Adrenal gland (tissue), 9 donors: ENCODE measurements at regions not wholly inside any gene's neighbourhood (a gene's known extent, or its start where the extent isn't known, plus 50 kb on each side); places are given as distances from the start of the nearest gene placed in this dataset.

ENCODE experiments used
- DNase-seq, 7 donors: peaks; one replicate each; pipeline ENCODE4 v3.0.0-alpha.2; 2019 to 2020
- H3K27ac ChIP-seq, 5 donors: fragments of 200-600 bp; sonication (generic) in 4 of 5; 1 replicate in 3 of 5; 2 replicates in 2 of 5; pipeline versions ENCODE4 v1.5.1 to v1.8.0; 2016 to 2020; ENCODE audit warnings: mild to moderate bottlenecking in 1 of 5
- H3K27me3 ChIP-seq: fragments of 200-600 bp; 2 replicates; pipeline ENCODE4 v1.8.0; 2021
- H3K36me3 ChIP-seq, 2 donors: fragments of 200-600 bp; replicated peaks in 1 of 2; 1 replicate in 1 of 2; 2 replicates in 1 of 2; pipeline versions ENCODE4 v1.5.1 to v1.8.0; 2018 to 2022
- H3K4me1 ChIP-seq, 2 donors: fragments of 200-600 bp; replicated peaks in 1 of 2; 1 replicate in 1 of 2; 2 replicates in 1 of 2; pipeline versions ENCODE4 v1.5.1 to v1.8.0; 2018 to 2021
- H3K4me3 ChIP-seq, 4 donors: fragments of 200-600 bp; sonication (generic) in 3 of 4; one replicate each; pipeline ENCODE4 v1.5.1; 2016 to 2018
- H3K9me3 ChIP-seq, 3 donors: fragments of 200-600 bp; sonication (generic) in 1 of 3; replicated peaks in 1 of 3; 1 replicate in 2 of 3; 2 replicates in 1 of 3; pipeline versions ENCODE4 v1.5.1 to v1.8.0; 2016 to 2021
- CTCF ChIP-seq, 6 experiments: fragments of 450-650 bp in 4 of 6; fragments of 200-600 bp in 2 of 6; sonication (generic) in 1 of 6; IDR thresholded peaks; 1 replicate in 5 of 6; 2 replicates in 1 of 6; pipeline versions ENCODE4 v1.5.1 to v1.8.0; 2016 to 2021; ENCODE audit warnings: antibody characterized with exemption in 6 of 6, mild to moderate bottlenecking in 2 of 6, moderate library complexity in 1 of 6
- POLR2A ChIP-seq, 2 donors: fragments of 450-650 bp; IDR thresholded peaks; one replicate each; pipeline ENCODE4 v1.6.1; 2017; ENCODE audit warnings: antibody characterized with exemption in 2 of 2, mild to moderate bottlenecking in 2 of 2, moderate library complexity in 1 of 2
- WGBS, 4 donors: extraction: QIAGEN DNeasy Blood & Tissue Kit in 2 of 4; methylation state at CpG; one replicate each; pipeline versions ENCODE4 v1.1.5 to v1.1.7; 2013 to 2017; 5-methylcytosine and 5-hydroxymethylcytosine counted together
- intact Hi-C, 2 donors: fragments of 100-400 bp; cut with DNase I; formaldehyde crosslinking; loops; one replicate each; pipeline versions ENCODE4 v1.14.1 to v1.15.0; 2022 to 2023
- donor health status: healthy with polysubstance abuse.
- donor health status: Bipolar disorder and iron deficiency.
- donor health status: DM: yes; HTN: yes; CAD: no.
- donor health status: DM: no; HTN: no; CAD: no.
- donor health status: DM: no; HTN: no; CAD: no.

- H3K36me3 ChIP-seq, result no peaks in the 10 kb centered on the region
- no peaks in the 10 kb centered on the region for H3K27me3 ChIP-seq
- 91 to 93% (median 91%) methylated on average over 1 of the region's 1 CpG for WGBS, 4 donors
- intact Hi-C loops, result no loop called here
- no peaks in the 10 kb centered on the region for H3K4me1 ChIP-seq
- no peak overlapping the region for H3K4me3 ChIP-seq
- TF ChIP-seq CTCF (IDR thresholded peaks at IDR 0.05), result no peak
- no peak for TF ChIP-seq POLR2A (IDR thresholded peaks at IDR 0.05)
- no peak overlapping the region for H3K27ac ChIP-seq
- H3K9me3 ChIP-seq, result no peaks in the 10 kb centered on the region
- no peak for DNase-seq
Measured at GRCh38 chr13:67481445-67481844, 251.3 kb upstream of the PCDH9 start.

- 86 to 89% (median 88%) methylated on average over 3 of the region's 3 CpGs for WGBS, 4 donors
- Histone ChIP-seq H3K4me3 (no peak overlapping the region), H3K4me1 (no peaks in the 10 kb centered on the region), H3K27ac (no peak overlapping the region), H3K36me3 (no peaks in the 10 kb centered on the region), H3K9me3 (no peaks in the 10 kb centered on the region), H3K27me3 (no peaks in the 10 kb centered on the region)
- intact Hi-C loops, result no loop called here
- no peak for DNase-seq
- TF ChIP-seq POLR2A (IDR thresholded peaks at IDR 0.05) (no peak), CTCF (IDR thresholded peaks at IDR 0.05) (no peak)
Measured at GRCh38 chr13:67474115-67474514, 244.0 kb upstream of the PCDH9 start.

GRCh38 chr13:67469623-67470022 is 239.5 kb upstream of the PCDH9 start:
- Histone ChIP-seq H3K27me3 (no peaks in the 10 kb centered on the region), H3K36me3 (no peaks in the 10 kb centered on the region), H3K27ac (no peak overlapping the region), H3K9me3 (no peaks in the 10 kb centered on the region), H3K4me1 (no peaks in the 10 kb centered on the region), H3K4me3 (no peak overlapping the region)
- TF ChIP-seq CTCF (IDR thresholded peaks at IDR 0.05) (no peak), POLR2A (IDR thresholded peaks at IDR 0.05) (no peak)
- no peak for DNase-seq
- 81 to 89% (median 85%) methylated on average over 3 of the region's 3 CpGs for WGBS, 4 donors
- intact Hi-C loops, result no loop called here

- TF ChIP-seq CTCF (IDR thresholded peaks at IDR 0.05), result no peak
- no peak for TF ChIP-seq POLR2A (IDR thresholded peaks at IDR 0.05)
- intact Hi-C loops, result no loop called here
- WGBS, 4 donors, result 79 to 88% (median 86%) methylated on average over 8 of the region's 8 CpGs
Measured at GRCh38 chr13:67466569-67466968, 236.4 kb upstream of the PCDH9 start.

More at GRCh38 chr13:67466569-67466968, 236.4 kb upstream of the PCDH9 start:
- no peak overlapping the region for H3K27ac ChIP-seq
- no peak overlapping the region for H3K4me3 ChIP-seq
- H3K27me3 ChIP-seq, result no peaks in the 10 kb centered on the region
- no peaks in the 10 kb centered on the region for H3K9me3 ChIP-seq
- no peak for DNase-seq
- H3K4me1 ChIP-seq, result no peaks in the 10 kb centered on the region
- H3K36me3 ChIP-seq, result no peaks in the 10 kb centered on the region
